Suprapubic skin (tissue), 4 donors: ENCODE measurements at regions not wholly inside any gene's neighbourhood (a gene's known extent, or its start where the extent isn't known, plus 50 kb on each side); places are given as distances from the start of the nearest gene placed in this dataset.

ENCODE experiments used
- CTCF ChIP-seq, 2 donors: fragments of 200-600 bp in 1 of 2; fragments of 450-650 bp in 1 of 2; sonication (generic) in 1 of 2; IDR thresholded peaks; one replicate each; pipeline ENCODE4 v1.5.1; 2016 to 2019; ENCODE audit warnings: antibody characterized with exemption in 2 of 2, mild to moderate bottlenecking in 1 of 2, moderate library complexity in 1 of 2
- EP300 ChIP-seq: sonication (generic); formaldehyde crosslinking; IDR thresholded peaks from one replicate; pipeline ENCODE4 v1.6.1; 2017; ENCODE audit warnings: antibody characterized with exemption
- POLR2A ChIP-seq, 2 donors: fragments of 450-650 bp; IDR thresholded peaks; one replicate each; pipeline ENCODE4 v1.6.1; 2017; ENCODE audit warnings: antibody characterized with exemption in 2 of 2, mild to moderate bottlenecking in 2 of 2, moderate library complexity in 2 of 2
- POLR2AphosphoS5 ChIP-seq, 3 donors: sonication (generic); formaldehyde crosslinking; IDR thresholded peaks; one replicate each; pipeline ENCODE4 v1.6.1; 2017; ENCODE audit warnings: antibody characterized with exemption in 3 of 3

GRCh38 chr5:164132358-164132757 lies 626.9 kb downstream of the MAT2B start:
- TF ChIP-seq POLR2AphosphoS5 (IDR thresholded peaks at IDR 0.05), result no peak
- TF ChIP-seq CTCF (IDR thresholded peaks at IDR 0.05), result no peak
- no peak for TF ChIP-seq POLR2A (IDR thresholded peaks at IDR 0.05)
- TF ChIP-seq EP300, result no peak
